ENCODE measurements at regions not wholly inside any gene's neighbourhood (a gene's known extent, or its start where the extent isn't known, plus 50 kb on each side); places are given as distances from the start of the nearest gene placed in this dataset.
"Not testable (repeated sequence)": the region's sequence is repeated elsewhere in the genome, so short reads cannot be mapped to it uniquely, and the experiment has no call there.

GRCh38 chr3:137121704-137122314, 164.0 kb downstream of the IL20RB start:
- no peak for DNase-seq

- no peak for DNase-seq
Observed at GRCh38 chr3:137131081-137131480, 173.3 kb downstream of the IL20RB start.

GRCh38 chr3:137134431-137134830, 176.6 kb downstream of the IL20RB start:
- DNase-seq, result no peak

GRCh38 chr3:137148406-137148805, 190.6 kb downstream of the IL20RB start:
- no peak for DNase-seq

GRCh38 chr3:137148917-137149316, 191.1 kb downstream of the IL20RB start:
- no peak for DNase-seq

- no peak for DNase-seq
Observed at GRCh38 chr3:137150825-137151224, 193.0 kb downstream of the IL20RB start.

GRCh38 chr3:137153046-137153445, 195.3 kb downstream of the IL20RB start:
- not testable (repeated sequence) for DNase-seq

- DNase-seq, result no peak
Observed at GRCh38 chr3:137163241-137163871, 205.6 kb downstream of the IL20RB start.

GRCh38 chr3:137163958-137164357, 206.2 kb downstream of the IL20RB start:
- no peak for DNase-seq

- no peak for DNase-seq
Observed at GRCh38 chr3:137165117-137165806, 207.5 kb downstream of the IL20RB start.

- DNase-seq, result no peak
Observed at GRCh38 chr3:137171834-137172603, 214.2 kb downstream of the IL20RB start.

GRCh38 chr3:137172728-137173127, 214.9 kb downstream of the IL20RB start:
- DNase-seq, result no peak

- DNase-seq, result no peak
Observed at GRCh38 chr3:137174514-137174913, 216.7 kb downstream of the IL20RB start.

- DNase-seq, result no peak
Observed at GRCh38 chr3:137180220-137180619, 222.4 kb downstream of the IL20RB start.

GRCh38 chr3:137191133-137191923, 233.5 kb downstream of the IL20RB start:
- DNase-seq, result no peak

GRCh38 chr3:137191951-137192350, 234.2 kb downstream of the IL20RB start:
- DNase-seq, result no peak

- DNase-seq, result no peak
Observed at GRCh38 chr3:137194301-137194700, 236.5 kb downstream of the IL20RB start.

GRCh38 chr3:137198374-137198773, 240.6 kb downstream of the IL20RB start:
- not testable (repeated sequence) for DNase-seq

GRCh38 chr3:137199678-137200077, 241.9 kb downstream of the IL20RB start:
- DNase-seq, result no peak

GRCh38 chr3:137201066-137201465, 243.3 kb downstream of the IL20RB start:
- DNase-seq, result no peak

- no peak for DNase-seq
Observed at GRCh38 chr3:137202941-137203340, 245.2 kb downstream of the IL20RB start.

- no peak for DNase-seq
Observed at GRCh38 chr3:137204409-137204808, 246.6 kb downstream of the IL20RB start.

Measured in CD4-positive, alpha-beta T cell treated with Interleukin-4 for 4 hours (primary cell).